DMS153 (cell line): ENCODE measurements at regions not wholly inside any gene's neighbourhood (a gene's known extent, or its start where the extent isn't known, plus 50 kb on each side); places are given as distances from the start of the nearest gene placed in this dataset.

Source experiments
- DNase-seq: peaks from one replicate; lab custom pipeline; 2025; lab: John Stamatoyannopoulos, UW

- DNase-seq: no peak
Measured at GRCh38 chr9:78805771-78806170, 508.8 kb downstream of the PSAT1 start.

GRCh38 chr9:78806492-78807160 lies 509.7 kb downstream of the PSAT1 start:
- no peak for DNase-seq

GRCh38 chr9:78807286-78807685 lies 510.4 kb downstream of the PSAT1 start:
- DNase-seq: no peak

- DNase-seq: no peak
Measured at GRCh38 chr9:78808048-78808447, 511.1 kb downstream of the PSAT1 start.

- DNase-seq: no peak
Measured at GRCh38 chr9:78811622-78812276, 514.8 kb downstream of the PSAT1 start.

- DNase-seq: no peak
Measured at GRCh38 chr9:78812665-78813064, 515.7 kb downstream of the PSAT1 start.

- no peak for DNase-seq
Measured at GRCh38 chr9:78813602-78814180, 516.8 kb downstream of the PSAT1 start.

- no peak for DNase-seq
Measured at GRCh38 chr9:78821126-78821822, 524.3 kb downstream of the PSAT1 start.

- DNase-seq: no peak
Measured at GRCh38 chr9:78826527-78826926, 529.6 kb downstream of the PSAT1 start.

- no peak for DNase-seq
Measured at GRCh38 chr9:78828521-78828920, 531.6 kb downstream of the PSAT1 start.

- no peak for DNase-seq
Measured at GRCh38 chr9:78830301-78830700, 533.4 kb downstream of the PSAT1 start.

GRCh38 chr9:78831726-78832125 lies 534.8 kb downstream of the PSAT1 start:
- DNase-seq: no peak

GRCh38 chr9:78835928-78836450 lies 539.1 kb downstream of the PSAT1 start:
- DNase-seq: no peak

- no peak for DNase-seq
Measured at GRCh38 chr9:78839252-78839651, 542.3 kb downstream of the PSAT1 start.

GRCh38 chr9:78848061-78848460 lies 551.1 kb downstream of the PSAT1 start:
- no peak for DNase-seq

- no peak for DNase-seq
Measured at GRCh38 chr9:78856144-78856543, 559.2 kb downstream of the PSAT1 start.

- no peak for DNase-seq
Measured at GRCh38 chr9:78856781-78857180, 559.9 kb downstream of the PSAT1 start.

- DNase-seq: no peak
Measured at GRCh38 chr9:78857373-78858225, 560.7 kb downstream of the PSAT1 start.

- no peak for DNase-seq
Measured at GRCh38 chr9:78858266-78858665, 561.3 kb downstream of the PSAT1 start.

GRCh38 chr9:78860801-78861475 lies 564.0 kb downstream of the PSAT1 start:
- DNase-seq: no peak

- no peak for DNase-seq
Measured at GRCh38 chr9:78863531-78863930, 566.6 kb downstream of the PSAT1 start.
